Neural cell (in vitro differentiated cells): ENCODE measurements at regions not wholly inside any gene's neighbourhood (a gene's known extent, or its start where the extent isn't known, plus 50 kb on each side); places are given as distances from the start of the nearest gene placed in this dataset.
"Not testable (repeated sequence)": the region's sequence is repeated elsewhere in the genome, so short reads cannot be mapped to it uniquely, and the experiment has no call there.

Experiments used
- CTCF ChIP-seq: fragments of 450-650 bp; IDR thresholded peaks from 2 replicates; pipeline ENCODE4 v1.5.1; 2014; ENCODE audit warnings: antibody characterized with exemption, mild to moderate bottlenecking, moderate library complexity; ENCODE audit not compliant: poor library complexity, severe bottlenecking
- EP300 ChIP-seq: fragments of 450-650 bp; conservative IDR thresholded peaks from 2 replicates; pipeline ENCODE4 v1.6.1; 2014; ENCODE audit warnings: antibody characterized with exemption, mild to moderate bottlenecking, moderate library complexity; ENCODE audit not compliant: poor library complexity, severe bottlenecking
- EZH2 ChIP-seq: fragments of 200-600, 300-800 bp; shearing (Covaris generic), sonication (generic); IDR thresholded peaks from 2 replicates; pipeline ENCODE4 v1.6.1; 2014; ENCODE audit warnings: antibody characterized with exemption, low read length, borderline replicate concordance, mild to moderate bottlenecking; ENCODE audit not compliant: insufficient read depth, poor library complexity, severe bottlenecking
- POLR2AphosphoS5 ChIP-seq: IDR thresholded peaks from 2 replicates; pipeline ENCODE4 v1.6.1; 2012
- RAD21 ChIP-seq: fragments of 450-650 bp; conservative IDR thresholded peaks from 2 replicates; pipeline ENCODE4 v1.6.1; 2014; ENCODE audit warnings: antibody characterized with exemption, mild to moderate bottlenecking, moderate library complexity
- REST ChIP-seq: IDR thresholded peaks from 2 replicates; pipeline ENCODE4 v1.6.1; 2012; ENCODE audit warnings: borderline replicate concordance
- SMC3 ChIP-seq: fragments of 450-650 bp; conservative IDR thresholded peaks from 2 replicates; pipeline ENCODE4 v1.6.1; 2014; ENCODE audit warnings: antibody characterized with exemption, mild to moderate bottlenecking, moderate library complexity; ENCODE audit not compliant: poor library complexity

- not testable (repeated sequence) for TF ChIP-seq EZH2, CTCF, EP300, POLR2AphosphoS5, SMC3, RAD21, REST
Observed at GRCh38 chrX:466836-467235, 80.1 kb upstream of the PPP2R3B start.
